Stimulated activated CD8-positive, alpha-beta memory T cell treated with anti-CD3 and anti-CD28 coated beads, Interleukin-4, amount 100 ng/mL, for 4 hours (primary cell): ENCODE measurements at regions not wholly inside any gene's neighbourhood (a gene's known extent, or its start where the extent isn't known, plus 50 kb on each side); places are given as distances from the start of the nearest gene placed in this dataset.

Source experiments
- DNase-seq, 2 donors: peaks; one replicate each; pipeline ENCODE4 v3.0.0-alpha.2; 2020; ENCODE audit warnings: low read depth in 2 of 2, low spot score in 1 of 2

GRCh38 chr2:217081799-217082198, 221.9 kb upstream of the TNP1 start:
- no peak for DNase-seq

- no peak for DNase-seq
These were observed 219.3 kb upstream of the TNP1 start for GRCh38 chr2:217079165-217079564.

DNA sequence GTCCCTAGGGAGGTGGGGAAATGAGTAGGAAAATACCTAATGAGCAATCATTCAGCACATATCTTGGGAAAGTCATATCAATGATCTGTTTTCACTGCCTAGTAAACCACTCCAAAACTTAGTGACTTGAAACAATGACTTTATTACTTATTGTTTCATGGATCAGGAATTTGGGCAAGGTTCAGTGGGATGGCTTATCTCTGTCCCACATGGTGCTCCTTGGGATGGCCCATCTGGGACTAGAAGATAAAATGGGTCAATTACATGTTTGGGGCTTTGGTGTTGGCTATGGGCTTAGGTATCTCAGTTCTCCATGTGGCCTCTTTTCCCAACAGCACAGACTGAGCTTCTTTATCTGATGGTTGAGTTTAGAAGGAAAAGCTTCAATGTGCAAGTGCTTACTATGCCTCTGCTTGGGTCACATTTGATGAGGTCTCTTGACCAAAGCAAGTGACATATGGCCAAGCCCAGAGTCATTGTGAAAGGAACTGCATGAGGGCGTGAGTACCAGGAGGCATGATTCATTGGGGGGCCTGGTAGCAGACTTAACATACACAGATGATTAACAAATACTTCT, 218.1 kb upstream of the TNP1 start:
- no peak for DNase-seq

DNA sequence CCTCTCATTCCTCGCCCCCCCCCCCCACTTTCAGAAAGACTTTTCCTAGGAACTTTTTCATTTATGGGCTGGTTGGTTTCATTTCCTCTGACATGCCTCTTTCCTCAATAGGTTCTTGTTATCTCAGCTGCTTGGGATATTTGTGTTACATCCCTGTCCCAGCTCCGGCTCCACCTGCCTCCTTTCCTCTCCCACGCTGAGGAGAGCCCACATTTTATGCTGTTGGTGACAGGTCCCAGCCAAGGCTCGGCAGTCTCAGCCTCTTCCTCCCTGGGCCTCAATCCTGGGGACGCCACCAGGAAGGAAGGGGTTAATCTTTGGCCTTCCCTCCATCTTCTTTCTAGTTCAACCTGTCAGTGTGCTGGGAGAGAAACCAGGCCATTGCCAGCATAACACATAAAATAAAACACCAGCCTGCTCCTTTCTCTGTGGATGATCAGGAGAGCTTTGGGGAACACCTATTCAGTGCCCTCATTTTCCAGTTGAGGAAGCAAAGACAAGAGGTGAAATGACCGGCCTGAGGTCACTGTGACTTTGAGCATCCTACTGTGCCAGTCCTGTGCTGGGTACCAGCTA, 216.9 kb upstream of the TNP1 start:
- no peak for DNase-seq

- DNase-seq, result no peak
These were observed 216.2 kb upstream of the TNP1 start for GRCh38 chr2:217076058-217076435.

GRCh38 chr2:217075268-217076057, 215.6 kb upstream of the TNP1 start:
- DNase-seq, result no peak

DNA sequence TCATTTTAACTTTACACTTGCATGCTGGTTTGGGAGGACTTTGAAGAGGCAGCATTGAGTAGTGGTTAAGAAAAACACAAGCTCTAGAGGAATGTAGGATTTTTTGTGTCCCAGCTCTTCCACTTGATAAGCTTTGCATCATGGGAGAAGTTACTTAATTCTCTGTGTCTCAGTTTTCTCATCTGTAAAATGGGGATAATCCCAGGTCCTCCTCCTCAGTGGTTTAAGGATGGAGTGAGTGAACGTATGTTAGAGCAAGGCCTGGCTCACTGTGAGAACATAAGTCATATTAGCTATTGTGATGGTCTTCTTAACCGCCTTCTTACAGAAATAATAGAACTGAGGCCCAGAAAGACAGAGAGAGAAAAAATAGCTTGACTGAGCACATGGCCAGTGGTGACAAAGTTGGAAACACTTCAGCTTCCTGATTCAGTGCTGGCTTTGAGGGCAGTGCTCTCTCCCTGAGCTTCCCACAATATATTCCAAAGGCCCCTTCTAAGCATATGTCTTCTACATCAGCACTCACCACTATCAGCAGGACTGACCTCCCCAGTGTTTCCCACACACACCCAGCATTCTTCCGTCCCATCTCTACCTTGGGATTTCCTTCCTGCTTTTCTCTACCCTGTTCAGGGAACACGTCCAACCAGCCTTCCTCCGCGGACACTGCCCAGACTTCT, 214.9 kb upstream of the TNP1 start:
- DNase-seq, result no peak

GRCh38 chr2:217071416-217071815, 211.6 kb upstream of the TNP1 start:
- no peak for DNase-seq

GRCh38 chr2:217070611-217071010, 210.7 kb upstream of the TNP1 start:
- DNase-seq, result no peak

GRCh38 chr2:217070043-217070430, 210.2 kb upstream of the TNP1 start:
- no peak for DNase-seq

- no peak for DNase-seq
These were observed 209.6 kb upstream of the TNP1 start for GRCh38 chr2:217069263-217070042.

GRCh38 chr2:217068677-217069250, 208.9 kb upstream of the TNP1 start:
- no peak for DNase-seq

DNA sequence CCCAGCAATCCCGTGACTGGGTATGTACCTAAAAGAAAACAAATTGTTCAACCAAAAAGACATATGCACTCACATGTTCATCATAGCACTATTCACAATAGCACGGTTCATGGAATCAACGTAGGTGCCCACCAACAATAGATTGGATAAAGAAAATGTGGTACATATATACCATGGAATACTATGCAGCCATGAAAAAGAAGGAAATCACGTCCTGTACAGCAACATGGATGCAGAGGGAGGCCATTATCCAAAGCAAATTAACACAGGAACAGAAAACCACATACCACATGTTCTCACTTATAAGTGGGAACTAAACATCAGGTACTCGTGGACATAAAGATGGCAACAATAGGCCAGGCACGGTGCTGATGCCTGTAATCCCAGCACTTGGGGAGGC, 207.9 kb upstream of the TNP1 start:
- DNase-seq, result no peak

DNA sequence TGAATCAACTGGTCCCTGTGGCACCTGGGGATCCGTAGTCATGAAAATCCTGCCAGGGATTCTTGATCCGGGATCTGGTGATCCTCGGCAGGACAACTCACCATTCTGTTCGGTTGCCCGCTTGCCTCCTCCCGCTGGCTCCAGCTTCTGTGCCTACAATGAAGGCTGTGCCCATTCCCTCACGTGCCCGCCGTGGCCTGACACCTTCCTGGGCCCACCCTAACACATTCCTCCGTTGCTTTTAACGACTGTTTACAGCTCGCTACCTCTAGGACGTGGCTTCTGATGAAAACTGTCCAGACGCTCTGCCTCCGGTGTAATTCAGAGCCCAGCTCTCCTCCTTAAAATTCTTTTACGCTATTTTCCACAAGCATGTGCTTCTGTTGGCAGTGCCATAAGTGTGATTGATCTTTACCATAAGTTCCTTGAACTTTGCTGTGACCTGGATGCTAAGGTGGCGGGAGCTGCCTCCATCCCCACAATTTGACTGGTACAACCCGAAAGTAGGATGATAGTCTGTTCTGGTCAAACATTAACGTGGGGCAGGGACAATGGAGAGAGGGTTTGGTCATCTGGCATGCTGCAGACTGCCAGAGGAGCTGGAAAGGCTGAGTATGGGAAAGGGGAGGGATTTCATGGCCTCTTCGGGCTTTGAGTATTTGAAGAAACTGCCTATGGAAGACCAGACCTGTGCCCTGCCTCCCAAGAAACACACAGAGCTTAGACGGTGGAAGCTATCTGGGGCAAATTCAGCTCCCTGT, 206.8 kb upstream of the TNP1 start:
- no peak for DNase-seq

DNA sequence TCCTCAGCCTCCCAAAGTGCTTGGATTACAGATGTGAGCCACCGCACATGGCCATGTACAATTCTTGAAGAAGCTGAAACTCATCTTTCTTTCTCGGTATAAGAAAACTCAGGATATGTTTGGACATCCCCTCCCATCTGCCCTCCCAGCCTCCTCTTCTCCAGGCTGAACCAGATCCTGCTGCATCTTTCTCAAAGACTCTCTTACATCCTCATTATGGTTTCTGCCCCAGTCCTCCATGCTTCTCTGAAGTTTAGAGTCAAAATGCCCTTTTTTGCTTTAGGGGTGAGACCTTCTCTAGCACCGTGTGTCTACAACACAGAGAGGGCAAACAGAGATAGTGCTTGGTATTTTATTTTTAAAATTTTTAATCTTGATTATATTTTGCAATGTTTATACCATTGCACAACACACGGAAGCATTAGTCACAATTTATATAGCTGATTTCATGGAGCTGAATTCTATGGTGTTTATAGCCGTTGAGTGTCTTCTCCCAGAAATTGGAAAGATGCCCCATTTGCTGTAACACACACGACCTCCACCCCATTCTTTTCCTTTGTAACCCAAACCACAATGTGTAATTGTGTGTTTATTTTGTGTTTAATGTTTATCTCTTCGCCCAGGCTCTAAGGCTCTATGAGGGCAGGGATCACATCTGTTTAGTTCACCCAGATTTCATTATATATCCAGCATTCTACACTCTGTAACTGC, 206.0 kb upstream of the TNP1 start:
- no peak for DNase-seq

- no peak for DNase-seq
These were observed 205.1 kb upstream of the TNP1 start for GRCh38 chr2:217065012-217065290.

- DNase-seq, result no peak
These were observed 204.6 kb upstream of the TNP1 start for GRCh38 chr2:217064234-217065011.

DNA sequence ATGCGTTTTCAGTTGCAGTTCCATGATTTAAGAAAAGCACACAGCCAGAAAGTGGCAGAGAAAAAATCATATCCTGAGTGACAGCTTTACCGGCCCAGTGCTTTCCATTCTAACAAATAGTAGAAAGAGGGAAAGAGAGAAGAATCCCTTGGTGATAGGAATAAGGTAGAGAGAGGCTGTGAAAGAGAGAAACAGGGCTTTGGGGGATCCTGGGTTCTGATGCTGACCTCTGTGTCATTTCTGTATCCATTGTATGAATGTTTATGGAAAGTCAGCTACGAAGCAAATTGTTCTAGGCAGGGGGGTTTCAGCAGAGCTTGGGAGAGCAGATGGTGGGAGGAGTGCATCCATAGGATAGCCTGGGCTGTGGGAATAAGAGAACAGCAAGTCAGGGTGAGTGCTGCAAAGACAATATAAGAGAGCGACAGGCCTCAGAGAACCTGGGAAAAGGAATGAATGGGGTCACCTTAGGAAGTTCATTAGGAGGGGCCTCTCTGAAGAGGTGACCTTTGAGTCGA, 203.4 kb upstream of the TNP1 start:
- DNase-seq, result no peak

DNA sequence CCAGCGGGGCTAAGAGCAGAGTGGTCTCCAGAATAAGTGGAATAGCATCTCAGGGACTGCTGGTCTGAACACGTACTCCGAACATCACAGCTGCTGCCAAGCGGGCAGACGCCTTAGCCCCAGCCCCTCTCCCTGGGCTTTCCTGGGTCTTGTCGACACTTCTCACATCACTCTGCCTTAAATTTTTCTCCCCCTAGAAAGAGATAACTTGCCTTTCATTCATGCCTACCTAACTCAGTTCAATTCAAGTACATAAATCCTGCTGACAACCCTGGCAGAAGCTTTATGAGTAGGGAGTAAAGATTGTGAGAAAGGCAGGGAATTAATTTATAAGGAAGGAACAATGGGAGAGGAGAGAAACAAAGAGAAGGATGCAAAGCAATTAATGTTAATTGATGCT, 202.9 kb upstream of the TNP1 start:
- no peak for DNase-seq
